NCI-H2227 (cell line): ENCODE measurements at regions not wholly inside any gene's neighbourhood (a gene's known extent, or its start where the extent isn't known, plus 50 kb on each side); places are given as distances from the start of the nearest gene placed in this dataset.

Source experiments
- DNase-seq: peaks from one replicate; lab custom pipeline; 2025; ENCODE audit not compliant: unreplicated experiment; lab: John Stamatoyannopoulos, UW

- no peak for DNase-seq
Observed at GRCh38 chr12:24185782-24186181, 236.3 kb upstream of the SOX5 start.

GRCh38 chr12:24177889-24178288, 228.4 kb upstream of the SOX5 start:
- no peak for DNase-seq

- no peak for DNase-seq
Observed at GRCh38 chr12:24175929-24176328, 226.5 kb upstream of the SOX5 start.

- DNase-seq = no peak
Observed at GRCh38 chr12:24175284-24175683, 225.8 kb upstream of the SOX5 start.

GRCh38 chr12:24173067-24173466, 223.6 kb upstream of the SOX5 start:
- DNase-seq = peak; percentile 83

- no peak for DNase-seq
Observed at GRCh38 chr12:24172773-24173066, 223.2 kb upstream of the SOX5 start.

GRCh38 chr12:24172031-24172772, 222.7 kb upstream of the SOX5 start:
- no peak for DNase-seq

GRCh38 chr12:24155042-24155441, 205.6 kb upstream of the SOX5 start:
- DNase-seq = no peak

GRCh38 chr12:24153079-24153478, 203.6 kb upstream of the SOX5 start:
- DNase-seq = peak; percentile 6

- no peak for DNase-seq
Observed at GRCh38 chr12:24152270-24152669, 202.8 kb upstream of the SOX5 start.

- DNase-seq = no peak
Observed at GRCh38 chr12:24143928-24144327, 194.5 kb upstream of the SOX5 start.

- no peak for DNase-seq
Observed at GRCh38 chr12:24139035-24139434, 189.6 kb upstream of the SOX5 start.

- no peak for DNase-seq
Observed at GRCh38 chr12:24138041-24138440, 188.6 kb upstream of the SOX5 start.

- no peak for DNase-seq
Observed at GRCh38 chr12:24135158-24135850, 185.8 kb upstream of the SOX5 start.

- DNase-seq = no peak
Observed at GRCh38 chr12:24134092-24134491, 184.6 kb upstream of the SOX5 start.

- no peak for DNase-seq
Observed at GRCh38 chr12:24133384-24133783, 183.9 kb upstream of the SOX5 start.

GRCh38 chr12:24127919-24128721, 178.7 kb upstream of the SOX5 start:
- no peak for DNase-seq

- DNase-seq = no peak
Observed at GRCh38 chr12:24125280-24125679, 175.8 kb upstream of the SOX5 start.

GRCh38 chr12:24121911-24122310, 172.4 kb upstream of the SOX5 start:
- DNase-seq = no peak

- DNase-seq = no peak
Observed at GRCh38 chr12:24118668-24119067, 169.2 kb upstream of the SOX5 start.

- DNase-seq = no peak
Observed at GRCh38 chr12:24116548-24116947, 167.1 kb upstream of the SOX5 start.

GRCh38 chr12:24113701-24114100, 164.2 kb upstream of the SOX5 start:
- DNase-seq = no peak
